OCI-LY1 (cell line): ENCODE measurements at regions not wholly inside any gene's neighbourhood (a gene's known extent, or its start where the extent isn't known, plus 50 kb on each side); places are given as distances from the start of the nearest gene placed in this dataset.
A peak's percentile ranks its signal among the peaks of the same experiment; 100 is the strongest.

Experiments used
- H2AFZ ChIP-seq: fragments of 200-600 bp; sonication (generic), shearing (Covaris generic); 2 replicates; pipeline ENCODE4 v1.6.0; 2014; ENCODE audit warnings: antibody characterized with exemption, mild to moderate bottlenecking, low read length
- H3F3A ChIP-seq: fragments of 200-600 bp; sonication (generic), shearing (Covaris generic); 2 replicates; pipeline ENCODE4 v1.6.0; 2014; ENCODE audit warnings: mild to moderate bottlenecking, antibody characterized with exemption, low read length, moderate library complexity; ENCODE audit not compliant: insufficient read depth
- H3K27ac ChIP-seq: fragments of 200-600 bp; sonication (generic); 2 replicates; pipeline ENCODE4 v1.5.1; 2014; ENCODE audit warnings: low read length, mixed run types, mild to moderate bottlenecking, low read depth; ENCODE audit not compliant: poor library complexity, severe bottlenecking
- H3K27me3 ChIP-seq: fragments of 200-600 bp; sonication (generic); 2 replicates; pipeline ENCODE4 v1.6.0; 2014; ENCODE audit warnings: antibody characterized with exemption, mild to moderate bottlenecking, low read length, moderate library complexity; ENCODE audit not compliant: insufficient read depth
- H3K36me3 ChIP-seq: fragments of 200-600 bp; sonication (generic); 2 replicates; pipeline ENCODE4 v1.6.1; 2014; ENCODE audit warnings: mild to moderate bottlenecking, antibody characterized with exemption, low read length, moderate library complexity, mixed read lengths; ENCODE audit not compliant: insufficient read depth
- H3K4me1 ChIP-seq: fragments of 200-600 bp; sonication (generic); 2 replicates; pipeline ENCODE4 v1.5.1; 2014; ENCODE audit warnings: mild to moderate bottlenecking, low read length, moderate library complexity; ENCODE audit not compliant: insufficient read depth, severe bottlenecking
- H3K4me2 ChIP-seq: fragments of 200-600 bp; sonication (generic), shearing (Covaris generic); 2 replicates; pipeline ENCODE4 v1.6.1; 2014; ENCODE audit warnings: low read length
- H3K4me3 ChIP-seq: fragments of 200-600 bp; sonication (generic); 2 replicates; pipeline ENCODE4 v1.5.1; 2014; ENCODE audit warnings: low read length, low read depth, mild to moderate bottlenecking, mixed read lengths; ENCODE audit not compliant: poor library complexity, severe bottlenecking
- H3K79me2 ChIP-seq: fragments of 200-600 bp; shearing (Covaris generic); 2 replicates; pipeline ENCODE4 v1.6.1; 2016; ENCODE audit warnings: mixed run types, low read length, mixed read lengths; ENCODE audit not compliant: insufficient read depth
- H3K9ac ChIP-seq: fragments of 200-600 bp; sonication (generic), shearing (Covaris generic); 2 replicates; pipeline ENCODE4 v1.6.1; 2014; ENCODE audit warnings: mild to moderate bottlenecking, low read length, mixed read lengths
- H3K9me2 ChIP-seq: fragments of 200-600 bp; sonication (generic), shearing (Covaris generic); 2 replicates; pipeline ENCODE4 v1.6.1; 2014; ENCODE audit warnings: low read depth, mild to moderate bottlenecking, low read length, mixed read lengths
- H3K9me3 ChIP-seq: fragments of 200-600 bp; shearing (Covaris generic); 2 replicates; pipeline ENCODE4 v1.6.1; 2014; ENCODE audit warnings: low read length, mixed read lengths
- H4K20me1 ChIP-seq: fragments of 200-600 bp; sonication (generic), shearing (Covaris generic); 2 replicates; pipeline ENCODE4 v1.6.0; 2016; ENCODE audit warnings: mild to moderate bottlenecking, low read length; ENCODE audit not compliant: insufficient read depth
- EZH2 ChIP-seq: fragments of 200-600 bp; sonication (generic), shearing (Covaris generic); IDR thresholded peaks from 2 replicates; pipeline ENCODE4 v1.8.0; 2017; ENCODE audit warnings: borderline replicate concordance, mixed run types, mild to moderate bottlenecking, antibody characterized with exemption, low read length, moderate library complexity, mixed read lengths
- TF ChIP-seq, protein P1 (sequence below): fragments of 200-600 bp; sonication (generic), shearing (Covaris generic); IDR thresholded peaks from 2 replicates; pipeline ENCODE4 v1.5.1; 2017; ENCODE audit warnings: mild to moderate bottlenecking, antibody characterized with exemption, low read length, moderate library complexity, mixed read lengths

- Histone ChIP-seq H4K20me1 (no peaks in the 10 kb centered on the region), H3K27me3 (no peaks in the 10 kb centered on the region), H3K27ac (no peak overlapping the region), H3K9me3 (peaks cover 9% of the 10 kb centered on the region; the same call in 1 of the 2 replicates), H3F3A (no peaks in the 10 kb centered on the region), H3K4me2 (no peak overlapping the region), H3K9me2 (no peaks in the 10 kb centered on the region), H3K9ac (no peak overlapping the region), H3K79me2 (no peaks in the 10 kb centered on the region), H2AFZ (no peak overlapping the region), H3K4me3 (no peak overlapping the region), H3K4me1 (peaks cover 18% of the 10 kb centered on the region), H3K36me3 (no peaks in the 10 kb centered on the region; the same call in 1 of the 2 replicates)
- TF ChIP-seq EZH2: no peak
Observed at GRCh38 chr2:155100261-155100660, 401.8 kb downstream of the KCNJ3 start.

GRCh38 chr2:155099784-155100183 is 401.3 kb downstream of the KCNJ3 start:
- Histone ChIP-seq H3K4me3 (no peak overlapping the region), H3F3A (no peaks in the 10 kb centered on the region), H3K9me3 (peaks cover 9% of the 10 kb centered on the region; the same call in 1 of the 2 replicates), H3K27ac (no peak overlapping the region), H3K4me2 (no peak overlapping the region), H3K27me3 (no peaks in the 10 kb centered on the region), H2AFZ (no peak overlapping the region), H4K20me1 (no peaks in the 10 kb centered on the region), H3K36me3 (no peaks in the 10 kb centered on the region; the same call in 1 of the 2 replicates), H3K79me2 (no peaks in the 10 kb centered on the region), H3K4me1 (peaks cover 18% of the 10 kb centered on the region), H3K9ac (no peak overlapping the region), H3K9me2 (no peaks in the 10 kb centered on the region)
- TF ChIP-seq, protein P1, sequence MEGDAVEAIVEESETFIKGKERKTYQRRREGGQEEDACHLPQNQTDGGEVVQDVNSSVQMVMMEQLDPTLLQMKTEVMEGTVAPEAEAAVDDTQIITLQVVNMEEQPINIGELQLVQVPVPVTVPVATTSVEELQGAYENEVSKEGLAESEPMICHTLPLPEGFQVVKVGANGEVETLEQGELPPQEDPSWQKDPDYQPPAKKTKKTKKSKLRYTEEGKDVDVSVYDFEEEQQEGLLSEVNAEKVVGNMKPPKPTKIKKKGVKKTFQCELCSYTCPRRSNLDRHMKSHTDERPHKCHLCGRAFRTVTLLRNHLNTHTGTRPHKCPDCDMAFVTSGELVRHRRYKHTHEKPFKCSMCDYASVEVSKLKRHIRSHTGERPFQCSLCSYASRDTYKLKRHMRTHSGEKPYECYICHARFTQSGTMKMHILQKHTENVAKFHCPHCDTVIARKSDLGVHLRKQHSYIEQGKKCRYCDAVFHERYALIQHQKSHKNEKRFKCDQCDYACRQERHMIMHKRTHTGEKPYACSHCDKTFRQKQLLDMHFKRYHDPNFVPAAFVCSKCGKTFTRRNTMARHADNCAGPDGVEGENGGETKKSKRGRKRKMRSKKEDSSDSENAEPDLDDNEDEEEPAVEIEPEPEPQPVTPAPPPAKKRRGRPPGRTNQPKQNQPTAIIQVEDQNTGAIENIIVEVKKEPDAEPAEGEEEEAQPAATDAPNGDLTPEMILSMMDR: no peak
- no peak for TF ChIP-seq EZH2

- Histone ChIP-seq H2AFZ (peak overlapping the region; percentile 98), H3K9ac (no peak overlapping the region), H3K4me2 (peak overlapping the region; percentile 14; the same call in 1 of the 2 replicates)
Observed at GRCh38 chr2:155095613-155096012, 397.1 kb downstream of the KCNJ3 start.

More at GRCh38 chr2:155095613-155096012, 397.1 kb downstream of the KCNJ3 start:
- H3K9me3 ChIP-seq: no peaks in the 10 kb centered on the region
- no peaks in the 10 kb centered on the region for H3K36me3 ChIP-seq
- H3K27me3 ChIP-seq: no peaks in the 10 kb centered on the region
- H3K9me2 ChIP-seq: no peaks in the 10 kb centered on the region
- H3K27ac ChIP-seq: peak overlapping the region; percentile 40
- H4K20me1 ChIP-seq: no peaks in the 10 kb centered on the region
- peaks cover 26% of the 10 kb centered on the region for H3K4me1 ChIP-seq
- no peak overlapping the region for H3K4me3 ChIP-seq
- H3K79me2 ChIP-seq: no peaks in the 10 kb centered on the region
- TF ChIP-seq EZH2: no peak
- TF ChIP-seq, protein P1: no peak
- H3F3A ChIP-seq: no peaks in the 10 kb centered on the region
